ENCODE measurements at regions not wholly inside any gene's neighbourhood (a gene's known extent, or its start where the extent isn't known, plus 50 kb on each side); places are given as distances from the start of the nearest gene placed in this dataset.
A peak's percentile ranks its signal among the peaks of the same experiment; 100 is the strongest.

- no peak overlapping the region for H3K27ac Mint-ChIP-seq (ENCODE audit: unreplicated experiment)
- peaks cover 2% of the 10 kb centered on the region for H3K27me3 Mint-ChIP-seq (ENCODE audit: unreplicated experiment)
- H3K4me3 Mint-ChIP-seq (ENCODE audit: unreplicated experiment) = no peak overlapping the region
- H3K36me3 Mint-ChIP-seq (ENCODE audit: unreplicated experiment) = peaks cover 15% of the 10 kb centered on the region
- no peak for DNase-seq
- no peak for TF ChIP-seq CTCF (IDR thresholded peaks at IDR 0.05; ENCODE audit: partially characterized antibody, unreplicated experiment)
- peaks cover 3% of the 10 kb centered on the region for H3K9me3 Mint-ChIP-seq (ENCODE audit: unreplicated experiment)
- H3K4me1 Mint-ChIP-seq (ENCODE audit: low read depth, unreplicated experiment) = peaks cover 5% of the 10 kb centered on the region
These were observed 319.9 kb upstream of the DUSP10 start for GRCh38 chr1:222061711-222062359.

GRCh38 chr1:222060210-222060916 is 318.5 kb upstream of the DUSP10 start:
- DNase-seq = no peak
- peaks cover 3% of the 10 kb centered on the region for H3K9me3 Mint-ChIP-seq (ENCODE audit: unreplicated experiment)
- H3K4me3 Mint-ChIP-seq (ENCODE audit: unreplicated experiment) = no peak overlapping the region
- peaks cover 10% of the 10 kb centered on the region for H3K4me1 Mint-ChIP-seq (ENCODE audit: low read depth, unreplicated experiment)
- H3K27ac Mint-ChIP-seq (ENCODE audit: unreplicated experiment) = peak overlapping the region; percentile 73
- H3K27me3 Mint-ChIP-seq (ENCODE audit: unreplicated experiment) = peaks cover 2% of the 10 kb centered on the region
- TF ChIP-seq CTCF (IDR thresholded peaks at IDR 0.05; ENCODE audit: partially characterized antibody, unreplicated experiment) = no peak
- peaks cover 15% of the 10 kb centered on the region for H3K36me3 Mint-ChIP-seq (ENCODE audit: unreplicated experiment)

- H3K27me3 Mint-ChIP-seq (ENCODE audit: unreplicated experiment) = peaks cover 2% of the 10 kb centered on the region
- peaks cover 10% of the 10 kb centered on the region for H3K4me1 Mint-ChIP-seq (ENCODE audit: low read depth, unreplicated experiment)
- peaks cover 4% of the 10 kb centered on the region for H3K36me3 Mint-ChIP-seq (ENCODE audit: unreplicated experiment)
- H3K9me3 Mint-ChIP-seq (ENCODE audit: unreplicated experiment) = no peaks in the 10 kb centered on the region
- DNase-seq = no peak
- no peak for TF ChIP-seq CTCF (IDR thresholded peaks at IDR 0.05; ENCODE audit: partially characterized antibody, unreplicated experiment)
- H3K4me3 Mint-ChIP-seq (ENCODE audit: unreplicated experiment) = no peak overlapping the region
- H3K27ac Mint-ChIP-seq (ENCODE audit: unreplicated experiment) = no peak overlapping the region
These were observed 316.4 kb upstream of the DUSP10 start for GRCh38 chr1:222058249-222058648.

- no peak overlapping the region for H3K4me3 Mint-ChIP-seq (ENCODE audit: unreplicated experiment)
- no peak for DNase-seq
- no peaks in the 10 kb centered on the region for H3K27me3 Mint-ChIP-seq (ENCODE audit: unreplicated experiment)
- H3K36me3 Mint-ChIP-seq (ENCODE audit: unreplicated experiment) = no peaks in the 10 kb centered on the region
- H3K27ac Mint-ChIP-seq (ENCODE audit: unreplicated experiment) = no peak overlapping the region
- H3K9me3 Mint-ChIP-seq (ENCODE audit: unreplicated experiment) = no peaks in the 10 kb centered on the region
- H3K4me1 Mint-ChIP-seq (ENCODE audit: low read depth, unreplicated experiment) = peaks cover 10% of the 10 kb centered on the region
- TF ChIP-seq CTCF (IDR thresholded peaks at IDR 0.05; ENCODE audit: partially characterized antibody, unreplicated experiment) = no peak
These were observed 315.3 kb upstream of the DUSP10 start for GRCh38 chr1:222057162-222057561.

GRCh38 chr1:222054416-222054815 is 312.5 kb upstream of the DUSP10 start:
- no peak for TF ChIP-seq CTCF (IDR thresholded peaks at IDR 0.05; ENCODE audit: partially characterized antibody, unreplicated experiment)
- Mint-ChIP-seq H3K4me3 (ENCODE audit: unreplicated experiment) (no peak overlapping the region), H3K27me3 (ENCODE audit: unreplicated experiment) (no peaks in the 10 kb centered on the region), H3K27ac (ENCODE audit: unreplicated experiment) (no peak overlapping the region), H3K4me1 (ENCODE audit: low read depth, unreplicated experiment) (peaks cover 5% of the 10 kb centered on the region), H3K36me3 (ENCODE audit: unreplicated experiment) (no peaks in the 10 kb centered on the region), H3K9me3 (ENCODE audit: unreplicated experiment) (no peaks in the 10 kb centered on the region)
- no peak for DNase-seq
